NB4 (cell line): ENCODE measurements at regions not wholly inside any gene's neighbourhood (a gene's known extent, or its start where the extent isn't known, plus 50 kb on each side); places are given as distances from the start of the nearest gene placed in this dataset.

Experiments used
- DNase-seq: peaks from one replicate; pipeline ENCODE4 v3.0.0; 2010; ENCODE audit warnings: low read depth
- H3K4me3 ChIP-seq: one replicate; pipeline ENCODE4 v1.5.1; 2011; ENCODE audit warnings: mild to moderate bottlenecking, low read depth, low read length, moderate library complexity
- MYC ChIP-seq: IDR thresholded peaks from 2 replicates; pipeline ENCODE4 v1.6.1; 2011; ENCODE audit warnings: low read depth, low read length
- POLR2A ChIP-seq: IDR thresholded peaks from 2 replicates; pipeline ENCODE4 v1.6.1; 2011; ENCODE audit warnings: mild to moderate bottlenecking; ENCODE audit not compliant: insufficient read length; ENCODE audit errors: extremely low read depth
- TF ChIP-seq, protein P1 (sequence below): IDR thresholded peaks from one replicate; pipeline ENCODE4 v1.5.1; 2012; ENCODE audit warnings: low read depth, low read length
- TF ChIP-seq, protein P2 (sequence below): IDR thresholded peaks from 2 replicates; pipeline ENCODE4 v1.6.1; 2011; ENCODE audit warnings: low read depth, low read length

DNA sequence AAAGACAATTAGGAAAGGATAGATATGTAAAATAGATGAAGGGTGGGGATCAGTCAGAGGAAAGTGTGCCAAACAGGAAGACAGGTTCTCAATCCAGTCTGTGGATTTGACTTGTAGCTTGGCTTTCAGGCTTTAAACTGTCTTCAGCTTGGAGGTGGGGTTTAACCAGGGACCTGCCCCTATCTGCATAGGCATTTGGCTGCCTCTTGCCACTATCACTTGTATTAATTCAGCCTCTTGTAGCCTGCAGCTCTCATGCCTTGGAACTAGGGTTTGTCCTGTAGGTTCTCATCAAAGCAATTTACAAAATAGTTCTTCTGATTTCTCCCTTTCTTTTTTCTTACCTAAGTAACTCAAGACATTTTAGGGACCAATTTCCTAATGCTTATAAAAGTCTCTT lies 88.8 kb upstream of the PAXBP1 start:
- no peak overlapping the region for H3K4me3 ChIP-seq
- no peak for DNase-seq
- TF ChIP-seq, protein P1, sequence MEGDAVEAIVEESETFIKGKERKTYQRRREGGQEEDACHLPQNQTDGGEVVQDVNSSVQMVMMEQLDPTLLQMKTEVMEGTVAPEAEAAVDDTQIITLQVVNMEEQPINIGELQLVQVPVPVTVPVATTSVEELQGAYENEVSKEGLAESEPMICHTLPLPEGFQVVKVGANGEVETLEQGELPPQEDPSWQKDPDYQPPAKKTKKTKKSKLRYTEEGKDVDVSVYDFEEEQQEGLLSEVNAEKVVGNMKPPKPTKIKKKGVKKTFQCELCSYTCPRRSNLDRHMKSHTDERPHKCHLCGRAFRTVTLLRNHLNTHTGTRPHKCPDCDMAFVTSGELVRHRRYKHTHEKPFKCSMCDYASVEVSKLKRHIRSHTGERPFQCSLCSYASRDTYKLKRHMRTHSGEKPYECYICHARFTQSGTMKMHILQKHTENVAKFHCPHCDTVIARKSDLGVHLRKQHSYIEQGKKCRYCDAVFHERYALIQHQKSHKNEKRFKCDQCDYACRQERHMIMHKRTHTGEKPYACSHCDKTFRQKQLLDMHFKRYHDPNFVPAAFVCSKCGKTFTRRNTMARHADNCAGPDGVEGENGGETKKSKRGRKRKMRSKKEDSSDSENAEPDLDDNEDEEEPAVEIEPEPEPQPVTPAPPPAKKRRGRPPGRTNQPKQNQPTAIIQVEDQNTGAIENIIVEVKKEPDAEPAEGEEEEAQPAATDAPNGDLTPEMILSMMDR = no peak
- no peak for TF ChIP-seq POLR2A
- TF ChIP-seq, protein P2, sequence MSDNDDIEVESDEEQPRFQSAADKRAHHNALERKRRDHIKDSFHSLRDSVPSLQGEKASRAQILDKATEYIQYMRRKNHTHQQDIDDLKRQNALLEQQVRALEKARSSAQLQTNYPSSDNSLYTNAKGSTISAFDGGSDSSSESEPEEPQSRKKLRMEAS = no peak
- no peak for TF ChIP-seq MYC

DNA sequence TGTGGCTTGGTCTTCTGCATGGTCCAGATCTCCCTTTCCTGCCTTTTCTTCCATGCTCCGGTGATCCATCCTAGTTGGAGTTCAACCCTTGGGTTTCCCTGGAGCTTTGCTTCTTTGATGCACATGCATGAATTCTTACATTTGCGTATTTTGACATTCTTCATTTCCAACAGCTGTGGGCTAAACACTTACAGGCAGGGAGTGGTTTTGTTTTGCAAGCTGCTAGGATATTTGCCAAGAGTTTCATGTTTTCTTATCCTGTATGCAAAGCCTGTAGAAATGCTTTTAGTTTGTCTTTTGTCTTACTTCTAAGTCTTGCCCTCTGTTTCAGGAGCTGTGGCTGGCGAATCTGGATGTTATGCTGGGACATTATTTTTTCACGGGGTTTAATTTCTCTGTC lies 90.3 kb upstream of the PAXBP1 start:
- no peak for DNase-seq
- no peak overlapping the region for H3K4me3 ChIP-seq
- TF ChIP-seq POLR2A (no peak), MYC (no peak)
- TF ChIP-seq, protein P1 = no peak
- TF ChIP-seq, protein P2 = no peak

DNA sequence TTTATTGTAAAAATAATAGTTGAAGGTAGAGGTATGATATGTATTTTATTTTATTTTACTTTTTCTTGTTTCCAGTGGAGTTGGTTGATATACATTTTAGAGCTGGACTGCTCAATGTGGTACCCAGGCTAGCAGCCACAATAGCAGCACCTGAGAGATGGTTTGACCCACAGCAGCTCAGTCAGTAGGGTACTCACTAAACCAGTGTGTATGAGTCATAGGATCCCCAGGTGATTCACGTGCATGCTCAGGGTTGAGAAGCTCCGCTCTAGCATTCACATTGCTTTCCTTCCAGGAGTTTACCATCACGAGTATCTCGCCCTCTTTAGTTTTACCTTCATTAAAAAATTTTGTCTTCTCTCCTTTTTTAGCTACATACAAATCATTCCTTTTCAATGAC lies 96.0 kb upstream of the PAXBP1 start:
- H3K4me3 ChIP-seq = no peak overlapping the region
- no peak for DNase-seq
- TF ChIP-seq, protein P2 = no peak
- TF ChIP-seq, protein P1 = no peak
- no peak for TF ChIP-seq POLR2A
- no peak for TF ChIP-seq MYC

DNA sequence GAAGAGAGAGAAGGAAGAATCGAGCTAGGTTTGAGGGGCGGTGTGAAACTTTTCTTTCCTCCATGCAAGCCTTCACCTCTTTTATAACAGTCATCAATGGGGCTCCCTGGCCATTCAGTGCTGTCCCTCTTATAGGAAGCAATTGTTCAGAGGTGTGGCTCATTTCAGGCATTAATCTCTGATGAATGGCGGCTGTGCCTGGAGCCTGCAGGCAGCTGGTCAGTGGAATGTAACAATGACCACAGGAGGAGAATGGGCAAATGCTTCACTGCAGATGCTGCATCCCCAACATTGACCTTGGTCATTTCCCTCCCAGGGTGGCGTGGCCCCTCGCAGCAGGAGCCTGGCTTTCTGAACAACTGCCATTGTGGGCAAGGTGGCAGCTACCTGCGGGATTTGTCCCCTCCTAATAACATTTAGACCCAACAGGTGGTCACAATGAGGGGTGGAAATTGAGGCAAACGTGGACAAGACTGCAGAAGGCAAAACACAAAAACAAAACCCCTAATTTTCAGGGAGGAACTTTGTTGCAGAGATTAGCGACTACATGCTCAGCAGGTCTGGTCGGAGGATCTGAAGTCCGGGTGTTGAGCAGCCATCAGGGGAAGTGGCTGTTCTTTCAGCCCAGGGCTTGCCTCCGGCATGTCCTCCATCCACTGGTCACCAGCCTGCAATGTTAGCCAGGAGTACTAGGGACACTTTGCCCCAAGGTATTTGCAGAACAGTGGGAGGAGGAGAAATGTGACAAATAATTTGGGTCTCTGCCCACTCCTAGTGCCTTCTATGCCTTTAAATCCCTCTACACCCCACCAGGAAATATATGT lies 97.3 kb upstream of the PAXBP1 start:
- no peak for DNase-seq
- H3K4me3 ChIP-seq = no peak overlapping the region
- TF ChIP-seq, protein P2 = no peak
- TF ChIP-seq POLR2A (no peak), MYC (no peak)
- TF ChIP-seq, protein P1 = no peak

DNA sequence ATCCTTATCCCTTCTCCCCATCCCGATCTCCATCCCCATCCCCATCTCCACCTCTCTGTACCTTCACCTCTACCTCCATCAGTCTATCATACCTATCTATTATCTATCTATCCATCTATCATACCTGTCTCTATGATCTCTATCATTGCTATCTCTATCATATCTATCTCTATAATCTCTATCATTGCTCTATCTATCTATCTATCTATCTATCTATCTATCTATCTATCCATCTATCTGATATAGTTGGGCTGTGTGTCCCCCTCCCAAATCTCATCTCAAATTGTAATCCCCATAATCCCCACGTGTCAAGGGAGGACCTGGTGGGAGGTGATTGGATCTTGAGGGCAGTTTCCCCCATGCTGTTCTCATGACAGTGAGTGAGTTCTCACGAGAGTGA lies 97.9 kb upstream of the PAXBP1 start:
- DNase-seq = no peak
- TF ChIP-seq POLR2A (no peak), MYC (no peak)
- TF ChIP-seq, protein P2 = no peak
- TF ChIP-seq, protein P1 = no peak
- no peak overlapping the region for H3K4me3 ChIP-seq
